Left forelimb (tissue), 1 donor: ENCODE measurements at regions not wholly inside any gene's neighbourhood (a gene's known extent, or its start where the extent isn't known, plus 50 kb on each side); places are given as distances from the start of the nearest gene placed in this dataset.

Experiments
- DNase-seq: peaks from one replicate; pipeline ENCODE4 v3.0.0-alpha.2; 2018; ENCODE audit warnings: low spot score

DNA sequence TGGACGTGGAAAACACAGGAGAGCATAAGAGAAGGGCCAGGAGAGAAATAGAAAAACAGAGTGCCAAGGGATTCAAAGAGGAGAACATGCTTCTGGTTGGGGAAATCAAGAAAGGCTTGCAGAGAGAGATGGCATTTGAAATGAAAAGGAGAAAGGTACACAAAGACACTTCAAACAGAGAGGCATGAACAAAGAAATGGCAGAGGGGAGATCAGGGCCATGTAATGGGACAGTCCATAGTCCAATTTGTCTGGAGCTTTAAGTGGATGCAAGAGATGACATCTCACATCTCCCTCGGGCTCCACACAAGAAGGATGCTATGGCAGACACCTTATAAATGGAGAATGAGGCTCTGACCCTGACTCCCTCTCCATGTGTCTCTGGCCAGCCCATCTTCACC, 331.1 kb downstream of the MLLT3 start:
- DNase-seq: no peak

DNA sequence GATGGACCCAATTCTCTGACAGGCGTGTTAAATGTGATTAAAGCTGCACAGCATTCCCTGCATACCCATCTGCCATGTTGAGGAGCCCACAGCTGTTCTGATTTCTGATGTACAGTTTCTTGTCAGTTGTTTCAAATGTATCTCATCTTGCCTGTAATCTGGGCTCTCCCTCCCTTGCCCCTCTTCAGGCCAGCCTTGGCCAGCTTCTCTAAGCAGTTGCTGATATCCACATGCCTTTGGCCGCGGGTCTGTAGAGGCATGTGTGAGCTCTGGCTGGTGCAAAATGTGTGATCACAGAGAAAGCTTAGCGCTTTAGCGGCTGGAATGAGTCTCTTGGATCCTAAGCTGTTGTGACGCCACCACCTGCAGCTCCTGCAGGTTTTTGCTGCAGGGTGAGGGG, 332.0 kb downstream of the MLLT3 start:
- DNase-seq: no peak

DNA sequence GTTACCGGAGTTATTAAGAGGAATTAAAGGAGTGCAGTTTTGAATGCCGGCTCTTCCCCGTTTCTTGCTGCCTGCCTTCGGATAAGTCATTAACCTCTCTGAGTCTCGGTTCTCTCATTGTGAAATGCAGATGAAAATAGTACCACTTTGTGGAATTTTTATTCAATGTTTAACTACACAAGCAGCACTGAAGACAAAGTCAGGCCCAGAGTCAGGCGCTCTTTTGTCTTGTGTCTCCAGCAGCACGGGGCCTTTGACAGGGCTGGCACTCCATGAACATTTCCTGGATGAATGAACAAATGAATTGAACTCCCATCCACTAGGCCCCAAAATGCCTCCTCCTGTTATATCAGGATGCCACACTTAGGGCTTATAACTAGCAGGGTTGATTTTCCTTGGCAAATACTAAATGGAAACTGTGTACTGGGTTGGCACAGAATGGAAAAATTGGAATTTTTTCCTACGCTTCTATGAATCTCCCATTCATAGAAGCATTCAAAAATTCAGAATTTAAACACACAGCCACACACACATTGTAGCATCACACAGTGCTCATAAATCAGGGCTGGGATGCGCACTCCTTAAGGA, 332.8 kb downstream of the MLLT3 start:
- no peak for DNase-seq

- no peak for DNase-seq
These were observed 335.3 kb downstream of the MLLT3 start for GRCh38 chr9:20286969-20287368.

DNA sequence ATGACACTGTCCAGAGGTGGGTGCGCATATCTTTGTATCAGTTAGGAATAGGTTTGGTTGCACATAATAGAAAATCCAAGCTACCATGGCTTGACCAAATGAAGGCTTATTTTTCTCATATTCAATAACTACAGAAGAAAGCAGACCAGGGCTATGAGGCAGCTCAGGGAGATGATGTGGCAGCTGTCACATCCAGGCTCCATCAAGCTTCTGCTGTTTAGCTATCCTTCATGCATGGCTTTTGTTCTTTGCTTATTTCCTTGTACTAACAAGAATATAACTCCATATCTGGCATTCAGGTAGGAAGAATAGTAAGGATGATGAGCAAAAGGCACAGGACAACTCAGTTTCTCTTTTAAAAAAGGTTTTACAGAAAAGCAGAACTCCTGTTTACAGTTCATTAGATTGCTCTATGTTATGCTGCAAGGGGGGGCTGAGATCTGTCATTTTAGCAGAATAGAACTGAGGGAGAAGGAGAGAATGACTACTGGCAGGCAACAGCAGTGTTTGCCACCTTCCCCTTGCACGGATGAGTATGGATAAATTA, 336.1 kb downstream of the MLLT3 start:
- DNase-seq: no peak

- DNase-seq: no peak
These were observed 337.6 kb downstream of the MLLT3 start for GRCh38 chr9:20284601-20285289.

DNA sequence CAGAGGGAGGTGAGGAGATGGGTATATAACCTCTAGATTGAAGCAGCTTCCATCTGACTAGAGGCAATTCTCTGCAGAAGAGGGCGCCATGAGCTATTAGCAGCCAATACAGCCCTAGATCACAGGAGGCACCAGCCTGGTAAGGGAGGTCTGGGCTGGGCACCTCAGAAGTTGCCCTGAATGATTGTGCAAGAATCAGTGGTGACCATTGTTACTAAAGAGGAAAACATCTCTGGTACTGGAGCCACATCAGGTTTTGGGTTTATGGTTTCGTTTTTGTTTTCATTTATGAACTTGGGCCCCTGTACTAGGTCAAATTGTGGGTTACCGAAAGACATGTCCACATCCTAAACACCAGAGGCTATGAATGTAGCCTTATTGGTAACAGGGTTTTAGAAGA, 342.0 kb downstream of the MLLT3 start:
- DNase-seq: no peak

DNA sequence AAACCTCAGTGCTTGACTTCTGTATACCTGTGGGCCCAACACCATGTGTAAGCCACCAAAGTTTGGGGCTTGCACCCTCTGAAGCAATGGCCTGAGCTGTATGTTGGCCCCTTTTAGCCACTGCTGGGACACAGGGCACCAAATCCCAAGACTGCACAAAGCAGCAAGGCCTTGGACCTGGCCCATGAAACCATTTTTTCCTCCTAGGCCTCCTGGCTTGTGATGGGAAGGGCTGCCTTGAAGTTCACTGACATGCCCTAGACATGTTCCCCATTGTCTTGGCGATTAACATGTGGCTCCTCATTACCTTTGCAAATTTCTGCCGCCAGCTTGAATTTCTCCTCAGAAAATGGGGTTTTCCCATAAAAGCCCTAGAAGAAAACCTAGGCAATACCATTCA, 345.5 kb downstream of the MLLT3 start:
- DNase-seq: no peak

- DNase-seq: no peak
These were observed 350.6 kb downstream of the MLLT3 start for GRCh38 chr9:20271723-20272122.

DNA sequence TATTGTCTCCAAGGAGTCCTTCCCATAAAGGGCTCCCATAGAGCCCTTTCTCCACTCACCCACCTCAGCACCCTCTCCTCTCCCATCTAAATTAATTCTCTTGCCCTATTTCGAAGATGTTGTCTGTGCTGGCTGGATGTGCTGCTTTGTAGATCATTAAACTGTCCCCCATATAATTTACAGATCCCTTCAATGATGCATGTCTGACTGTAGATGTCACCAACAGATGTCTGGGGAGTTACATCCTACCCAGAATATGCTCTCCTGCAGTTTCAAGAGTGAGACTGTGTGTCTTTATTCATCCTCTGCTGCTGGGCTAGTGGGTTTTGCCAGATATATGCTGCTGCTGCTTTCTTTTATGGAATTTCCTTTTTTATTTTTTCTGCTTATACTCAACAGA, 351.2 kb downstream of the MLLT3 start:
- DNase-seq: no peak

DNA sequence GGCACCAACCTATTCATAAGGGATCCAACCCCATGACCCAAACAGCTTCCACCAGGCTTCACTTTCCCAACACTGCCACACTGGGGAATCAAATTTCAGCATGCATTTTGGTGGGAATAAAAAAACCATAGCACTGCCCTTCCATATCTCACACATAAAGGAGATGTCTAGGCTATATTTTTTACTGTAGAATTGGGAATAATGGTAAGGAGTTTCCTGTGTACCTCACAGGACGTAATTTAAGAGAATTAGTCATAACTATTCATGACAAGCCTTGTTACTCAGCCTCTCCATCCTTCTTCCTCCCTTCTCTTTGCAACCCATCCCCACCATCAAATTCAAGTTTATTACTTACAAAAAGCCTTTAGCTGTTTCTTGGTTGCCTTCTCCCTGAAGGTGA, 352.1 kb downstream of the MLLT3 start:
- DNase-seq: no peak

- DNase-seq: no peak
These were observed 352.7 kb downstream of the MLLT3 start for GRCh38 chr9:20269620-20270019.

DNA sequence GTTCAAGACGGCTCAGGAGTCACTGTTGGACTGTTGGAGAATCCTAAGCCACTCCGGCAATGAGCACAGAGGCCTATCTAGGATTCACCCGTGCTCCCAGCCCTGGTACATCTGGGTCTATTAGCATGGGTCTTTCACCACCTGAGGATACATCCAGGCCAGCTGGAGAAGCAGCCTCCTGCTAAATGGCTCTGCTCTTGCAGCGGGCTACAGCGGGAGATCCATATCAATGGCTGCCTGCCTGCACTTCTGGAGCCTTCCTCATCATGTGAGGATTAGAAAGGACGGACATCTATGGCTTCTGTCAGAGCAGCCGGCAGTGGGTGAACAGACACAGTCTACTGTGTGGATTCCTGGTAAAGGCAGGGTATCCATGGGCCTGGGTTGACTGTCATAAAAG, 357.4 kb downstream of the MLLT3 start:
- no peak for DNase-seq

DNA sequence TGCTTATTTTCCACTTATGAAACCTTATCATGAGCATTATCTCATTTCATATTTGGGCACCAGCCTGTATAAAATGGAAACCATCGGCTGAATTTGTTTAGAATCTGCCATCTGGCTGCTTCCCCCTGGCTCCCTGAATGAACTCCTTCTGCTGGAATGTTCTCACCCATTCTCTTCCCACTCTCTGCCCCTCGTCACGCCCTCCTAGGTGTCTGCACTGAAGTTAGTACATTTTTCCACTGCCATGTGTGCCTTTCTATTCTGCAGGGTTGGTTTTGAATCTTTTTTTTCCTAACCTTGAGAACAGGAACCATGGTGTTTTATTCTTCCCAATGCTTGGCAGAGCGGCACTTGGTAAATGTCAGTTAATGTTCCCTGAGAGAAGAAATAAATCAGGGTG, 359.7 kb downstream of the MLLT3 start:
- DNase-seq: no peak

DNA sequence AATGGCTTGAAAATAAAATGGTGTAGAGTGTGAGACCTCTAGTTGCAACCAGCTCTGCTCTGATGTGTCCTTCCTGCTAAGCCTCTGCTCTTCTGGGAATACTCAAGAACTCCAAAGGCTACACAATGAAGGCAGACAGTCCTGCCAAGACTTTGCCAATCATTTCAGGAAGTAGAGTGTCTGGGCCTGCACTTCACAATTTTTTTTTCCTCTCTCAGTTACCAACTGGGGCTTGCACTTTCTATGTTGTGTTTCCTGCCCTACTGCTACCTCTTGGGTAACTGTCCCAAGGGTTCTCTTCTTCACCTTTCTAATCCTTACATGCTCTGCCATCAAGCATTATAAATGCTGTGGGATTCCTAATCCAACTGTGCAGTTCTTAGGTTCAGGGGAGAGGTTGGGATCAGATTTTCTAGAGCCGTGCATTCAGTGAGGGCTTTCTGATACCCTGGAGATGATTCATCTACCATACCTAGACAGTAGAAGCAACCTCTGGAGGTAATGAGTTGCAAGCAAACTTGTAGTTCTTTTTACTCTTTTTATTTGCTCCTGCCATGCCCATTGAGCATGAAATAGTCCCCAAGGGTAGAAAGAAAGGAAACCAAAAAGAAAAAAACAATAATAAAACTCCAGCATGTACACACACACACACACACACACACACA, 365.9 kb downstream of the MLLT3 start:
- DNase-seq: no peak

DNA sequence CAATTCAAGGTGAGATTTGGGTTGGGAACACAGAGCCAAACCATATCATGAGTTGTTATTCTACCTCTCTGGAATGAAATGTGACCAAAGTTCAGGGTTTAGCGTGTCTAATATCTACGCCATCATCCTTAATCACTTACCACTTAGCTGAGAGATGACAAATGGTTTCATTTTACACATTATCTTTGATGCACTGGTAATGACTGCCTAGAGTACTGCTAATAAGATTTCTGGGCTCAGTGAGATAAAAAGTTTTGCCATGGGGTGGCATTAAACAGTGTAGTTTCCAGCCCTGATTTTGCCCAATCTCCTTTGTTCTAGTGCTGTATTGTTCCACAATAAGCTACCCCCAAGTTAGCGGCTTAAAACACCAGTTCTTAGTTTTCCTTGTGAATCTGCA, 367.2 kb downstream of the MLLT3 start:
- no peak for DNase-seq

DNA sequence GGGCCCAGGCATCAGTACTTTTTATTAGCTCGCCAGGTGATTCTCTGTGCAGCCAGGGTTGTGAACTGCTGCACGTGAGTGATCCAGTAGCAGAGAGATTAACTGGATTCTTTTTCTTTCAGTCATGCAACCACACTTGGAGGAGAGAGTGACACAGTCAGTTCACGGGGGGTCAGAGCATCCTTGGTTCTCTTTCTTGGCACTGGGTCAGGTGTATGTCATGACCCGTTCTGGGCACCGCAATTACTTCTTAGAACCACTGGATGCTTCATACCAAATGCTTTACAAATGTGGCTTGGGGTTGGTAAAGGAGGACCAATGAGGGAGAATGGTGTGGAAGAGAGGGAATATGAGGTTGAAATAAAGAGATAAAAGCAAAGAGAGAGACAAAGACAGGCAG, 368.7 kb downstream of the MLLT3 start:
- no peak for DNase-seq

- DNase-seq: no peak
These were observed 369.5 kb downstream of the MLLT3 start for GRCh38 chr9:20252778-20253177.

- no peak for DNase-seq
These were observed 371.5 kb downstream of the MLLT3 start for GRCh38 chr9:20250791-20251190.

DNA sequence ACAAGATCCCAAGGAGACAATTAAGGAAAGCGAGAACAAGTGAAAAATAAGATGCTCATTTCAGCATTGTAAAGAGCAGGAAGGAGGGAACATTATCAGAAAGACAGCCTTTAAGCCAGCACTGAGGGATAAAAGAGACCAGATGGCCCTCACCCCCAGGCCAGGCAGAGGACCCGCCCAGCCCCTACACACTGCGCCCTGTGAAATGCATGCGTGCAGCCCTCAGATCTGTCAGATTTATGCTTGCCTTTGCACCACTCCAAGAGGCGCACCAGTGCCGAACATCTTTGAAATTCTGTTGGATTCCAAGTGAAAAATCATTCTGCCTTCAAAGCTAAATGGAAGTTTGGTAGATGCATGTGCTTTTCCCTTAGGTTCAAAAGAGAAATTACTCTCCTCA, 378.0 kb downstream of the MLLT3 start:
- no peak for DNase-seq

DNA sequence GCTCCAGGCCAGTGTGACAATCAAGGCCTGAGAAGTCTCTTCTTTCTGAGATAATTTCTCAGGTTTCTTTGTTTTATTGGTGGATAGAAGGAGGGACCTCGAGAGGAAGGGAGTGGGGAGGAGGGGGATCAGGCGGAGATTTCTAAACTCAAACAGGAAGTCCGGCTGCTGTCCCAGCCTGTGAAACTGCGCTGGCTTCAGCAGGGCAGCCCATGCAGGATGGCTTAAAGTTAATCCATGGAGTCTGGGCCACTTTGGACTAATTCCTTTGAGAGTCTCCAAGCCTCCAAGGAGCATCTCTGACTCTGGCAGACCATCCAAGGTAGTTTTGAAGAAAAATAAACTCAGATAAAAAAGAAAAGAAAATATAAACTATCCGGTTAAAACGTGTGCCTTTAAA, 378.5 kb downstream of the MLLT3 start:
- DNase-seq: no peak

- DNase-seq: no peak
These were observed 379.6 kb downstream of the MLLT3 start for GRCh38 chr9:20242510-20243189.

- DNase-seq: no peak
These were observed 381.8 kb downstream of the MLLT3 start for GRCh38 chr9:20240498-20240897.
